ENCODE measurements at regions not wholly inside any gene's neighbourhood (a gene's known extent, or its start where the extent isn't known, plus 50 kb on each side); places are given as distances from the start of the nearest gene placed in this dataset. TPM values are rescaled to one million over a fixed set of nuclear protein-coding genes. Genes with fewer than 3 reads are reported as not detected.
A peak's percentile ranks its signal among the peaks of the same experiment; 100 is the strongest.

GRCh38 chr3:71843071-71843470 lies 58.1 kb upstream of the PROK2 start:
- Histone ChIP-seq H3K9me3 (ENCODE audit: low read depth) (no peaks in the 10 kb centered on the region), H2AFZ (no peak overlapping the region), H3K27me3 (no peaks in the 10 kb centered on the region), H3K4me1 (ENCODE audit: insufficient read depth) (no peaks in the 10 kb centered on the region), H3K4me3 (no peak overlapping the region), H4K20me1 (ENCODE audit: insufficient read depth, poor library complexity, severe bottlenecking) (no peaks in the 10 kb centered on the region), H3K4me2 (no peak overlapping the region), H3K27ac (no peak overlapping the region), H3K9me2 (replicated peaks; ENCODE audit: insufficient read depth) (no peaks in the 10 kb centered on the region), H3K79me2 (no peaks in the 10 kb centered on the region), H3K36me3 (replicated peaks; ENCODE audit: insufficient read depth, low read depth) (no peaks in the 10 kb centered on the region)
- TF ChIP-seq EZH2phosphoT487 (IDR thresholded peaks at IDR 0.05; ENCODE audit: low read depth, severe bottlenecking, unreplicated experiment) = no peak
- TF ChIP-seq EZH2 (IDR thresholded peaks at IDR 0.05; ENCODE audit: borderline replicate concordance) = no peak
- DNase-seq (ENCODE audit: low spot score) = no peak
- 93% methylated on average over 6 of the region's 6 CpGs for WGBS (ENCODE audit: low lambda C conversion rate, missing lambda C conversion rate)

DNA sequence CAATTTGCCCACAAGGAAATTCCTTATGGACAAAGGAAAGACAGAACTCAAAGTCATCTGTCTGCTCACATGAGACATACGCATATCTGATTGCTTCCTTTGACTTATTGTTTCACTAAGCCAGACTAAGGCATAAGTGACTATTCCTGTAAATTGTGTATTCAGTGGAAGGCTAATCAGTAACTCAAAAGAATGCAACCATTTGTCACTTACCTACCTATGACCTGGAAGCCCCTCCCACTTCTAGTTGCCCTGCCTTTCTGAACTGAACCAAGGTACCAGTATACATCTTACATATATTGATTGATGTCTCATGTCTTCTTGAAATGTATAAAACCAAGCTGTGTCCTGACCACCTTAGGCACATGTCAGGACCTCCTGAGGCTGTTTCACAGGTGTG lies 53.5 kb upstream of the PROK2 start:
- Histone ChIP-seq H3K4me3 (no peak overlapping the region), H3K4me1 (ENCODE audit: insufficient read depth) (no peaks in the 10 kb centered on the region), H4K20me1 (ENCODE audit: insufficient read depth, poor library complexity, severe bottlenecking) (no peaks in the 10 kb centered on the region), H3K9me2 (replicated peaks; ENCODE audit: insufficient read depth) (no peaks in the 10 kb centered on the region), H3K9me3 (ENCODE audit: low read depth) (no peaks in the 10 kb centered on the region), H3K4me2 (no peak overlapping the region), H3K36me3 (replicated peaks; ENCODE audit: insufficient read depth, low read depth) (no peaks in the 10 kb centered on the region), H3K79me2 (no peaks in the 10 kb centered on the region), H2AFZ (no peak overlapping the region), H3K27ac (no peak overlapping the region), H3K27me3 (no peaks in the 10 kb centered on the region)
- 89% methylated on average over 1 of the region's 1 CpG for WGBS (ENCODE audit: low lambda C conversion rate, missing lambda C conversion rate)
- TF ChIP-seq EZH2 (IDR thresholded peaks at IDR 0.05; ENCODE audit: borderline replicate concordance) (no peak), CTCF (IDR thresholded peaks at IDR 0.05; ENCODE audit: poor library complexity) (no peak), EZH2phosphoT487 (IDR thresholded peaks at IDR 0.05; ENCODE audit: low read depth, severe bottlenecking, unreplicated experiment) (no peak)
- peak; percentile 14 for DNase-seq (ENCODE audit: low spot score)

Small RNA genes lying in the stretch of these regions (small RNA-seq; reads per million reads assigned to genes)
- 0.09 reads per million for gene AC104435.1
- not detected for gene AC105265.1
- not detected for gene RNA5SP136
- not detected for gene RNU1-62P
- gene UBE2Q2P9 = not detected

Measured in hepatocyte (in vitro differentiated cells).